Transverse colon (tissue), 4 donors: ENCODE measurements at regions not wholly inside any gene's neighbourhood (a gene's known extent, or its start where the extent isn't known, plus 50 kb on each side); places are given as distances from the start of the nearest gene placed in this dataset.

Experiments
- DNase-seq: peaks from one replicate; pipeline ENCODE4 v3.0.0-alpha.2; 2019
- H3K27ac ChIP-seq, 4 donors: fragments of 200-600 bp; sonication (generic); 2 replicates each; pipeline ENCODE4 v1.5.1; 2016 to 2018; ENCODE audit warnings: inconsistent platforms in 4 of 4
- H3K27me3 ChIP-seq: fragments of 200-600 bp; sonication (generic); 2 replicates; pipeline ENCODE4 v1.5.1; 2017; ENCODE audit warnings: inconsistent platforms
- H3K36me3 ChIP-seq, 4 donors: fragments of 200-600 bp; sonication (generic); 2 replicates each; pipeline ENCODE4 v1.5.1; 2017 to 2019; ENCODE audit warnings: inconsistent platforms in 4 of 4
- H3K4me1 ChIP-seq, 4 donors: fragments of 200-600 bp; sonication (generic); 2 replicates each; pipeline ENCODE4 v1.5.1; 2017 to 2020; ENCODE audit warnings: inconsistent platforms in 4 of 4
- H3K4me3 ChIP-seq, 4 donors: fragments of 200-600 bp; sonication (generic); 1 replicate in 1 of 4; 2 replicates in 3 of 4; pipeline versions ENCODE4 v1.5.1 to v1.6.1; 2017 to 2019; ENCODE audit warnings: inconsistent platforms in 4 of 4
- H3K9me3 ChIP-seq, 2 donors: fragments of 200-600 bp; sonication (generic); 2 replicates each; pipeline ENCODE4 v1.5.1; 2017 to 2019; ENCODE audit warnings: inconsistent platforms in 2 of 2
- CTCF ChIP-seq, 5 experiments: fragments of 200-600 bp in 3 of 5; fragments of 450-650 bp in 2 of 5; sonication (generic) in 3 of 5; IDR thresholded peaks; 1 replicate in 2 of 5; 2 replicates in 3 of 5; pipeline ENCODE4 v1.5.1; 2016 to 2017; ENCODE audit warnings: antibody characterized with exemption in 5 of 5, inconsistent platforms in 3 of 5, mild to moderate bottlenecking in 2 of 5, moderate library complexity in 1 of 5
- EP300 ChIP-seq: sonication (generic); formaldehyde crosslinking; IDR thresholded peaks from one replicate; pipeline ENCODE4 v1.6.1; 2017; ENCODE audit warnings: antibody characterized with exemption, low read depth
- POLR2A ChIP-seq: fragments of 450-650 bp; IDR thresholded peaks from one replicate; pipeline ENCODE4 v1.6.1; 2016; ENCODE audit warnings: antibody characterized with exemption, mild to moderate bottlenecking, moderate library complexity
- POLR2AphosphoS5 ChIP-seq, 3 donors: sonication (generic); formaldehyde crosslinking; IDR thresholded peaks; one replicate each; pipeline ENCODE4 v1.6.1; 2016; ENCODE audit warnings: antibody characterized with exemption in 3 of 3
- WGBS, 2 donors: methylation state at CpG; one replicate each; pipeline ENCODE4 v1.1.5; 2018; ENCODE audit warnings: low coverage in 1 of 2; 5-methylcytosine and 5-hydroxymethylcytosine counted together
- in situ Hi-C, 4 donors: fragments of 200-750 bp; cut with MboI; loops; one replicate each; pipeline versions ENCODE4 v1.15.0 to v1.15.1; 2017; ENCODE audit warnings: low sequenced_read_pairs in 3 of 4, low pct_ligation_motif_present in 1 of 4, low pct_unique_long_range_greater_than_20kb in 1 of 4
- intact Hi-C: fragments of 100-400 bp; cut with DNase I; formaldehyde crosslinking; loops from one replicate; pipeline ENCODE4 v1.15.1; 2023; ENCODE audit warnings: low total_unique reads

- no peaks in the 10 kb centered on the region for H3K4me1 ChIP-seq
- no peaks in the 10 kb centered on the region for H3K27me3 ChIP-seq
- WGBS, 2 donors: 38 to 65% methylated on average over 2 of the region's 2 CpGs
- H3K9me3 ChIP-seq: no peaks in the 10 kb centered on the region
- intact Hi-C loops (no loop called here), in situ Hi-C loops (no loop called here)
- no peak for DNase-seq
- TF ChIP-seq EP300 (no peak), CTCF (IDR thresholded peaks at IDR 0.05) (no peak), POLR2A (no peak), POLR2AphosphoS5 (IDR thresholded peaks at IDR 0.05) (no peak)
- H3K4me3 ChIP-seq: no peak overlapping the region
- H3K36me3 ChIP-seq: no peaks in the 10 kb centered on the region
- H3K27ac ChIP-seq: no peak overlapping the region
Measured at GRCh38 chr14:37936971-37937370, 270.7 kb upstream of the SSTR1 start.

GRCh38 chr14:37939442-37940028 lies 268.2 kb upstream of the SSTR1 start:
- in situ Hi-C loops (no loop called here), intact Hi-C loops (no loop called here)
- H3K4me1 ChIP-seq: no peaks in the 10 kb centered on the region
- 77 to 80% methylated on average over 3 to 6 of the region's 6 CpGs for WGBS, 2 donors
- no peaks in the 10 kb centered on the region for H3K27me3 ChIP-seq
- H3K36me3 ChIP-seq: no peaks in the 10 kb centered on the region
- TF ChIP-seq POLR2A (no peak), CTCF (IDR thresholded peaks at IDR 0.05) (no peak), EP300 (no peak), POLR2AphosphoS5 (IDR thresholded peaks at IDR 0.05) (no peak)
- H3K9me3 ChIP-seq: peaks cover 0 to 2% of the 10 kb centered on the region in 2 donors
- H3K27ac ChIP-seq: no peak overlapping the region
- no peak for DNase-seq
- no peak overlapping the region for H3K4me3 ChIP-seq

- Histone ChIP-seq H3K4me3 (no peak overlapping the region), H3K27me3 (no peaks in the 10 kb centered on the region), H3K27ac (no peak overlapping the region), H3K36me3 (no peaks in the 10 kb centered on the region), H3K9me3 (peaks cover 11 to 19% of the 10 kb centered on the region in 2 donors), H3K4me1 (no peaks in the 10 kb centered on the region)
- TF ChIP-seq EP300 (no peak), POLR2A (no peak), POLR2AphosphoS5 (IDR thresholded peaks at IDR 0.05) (no peak), CTCF (IDR thresholded peaks at IDR 0.05) (no peak)
- WGBS, 2 donors: 60 to 91% methylated on average over 2 to 3 of the region's 3 CpGs
- DNase-seq: no peak
- in situ Hi-C loops: no loop called here
- intact Hi-C loops: no loop called here
Measured at GRCh38 chr14:37945959-37946358, 261.7 kb upstream of the SSTR1 start.

GRCh38 chr14:37946819-37947218 lies 260.9 kb upstream of the SSTR1 start:
- no peak overlapping the region for H3K27ac ChIP-seq
- in situ Hi-C loops (no loop called here), intact Hi-C loops (no loop called here)
- 73 to 100% methylated on average over 1 of the region's 1 CpG for WGBS, 2 donors
- H3K27me3 ChIP-seq: no peaks in the 10 kb centered on the region
- H3K36me3 ChIP-seq: no peaks in the 10 kb centered on the region
- H3K4me3 ChIP-seq: no peak overlapping the region
- DNase-seq: no peak
- H3K4me1 ChIP-seq: no peaks in the 10 kb centered on the region
- H3K9me3 ChIP-seq: peaks cover 11 to 19% of the 10 kb centered on the region in 2 donors
- TF ChIP-seq CTCF (IDR thresholded peaks at IDR 0.05): no peak
- TF ChIP-seq POLR2AphosphoS5 (IDR thresholded peaks at IDR 0.05): no peak
- TF ChIP-seq POLR2A: no peak
- no peak for TF ChIP-seq EP300
